Endothelial cell of umbilical vein (primary cell): ENCODE measurements at regions not wholly inside any gene's neighbourhood (a gene's known extent, or its start where the extent isn't known, plus 50 kb on each side); places are given as distances from the start of the nearest gene placed in this dataset.

ENCODE experiments used
- BruUV-seq: library from RNA; stranded (reverse); fragments of 400-500 nt; replicated peaks from 2 replicates; lab custom pipeline; 2021; lab: Mats Ljungman, UMichigan
- CTCF ChIA-PET: fragments of 300-600, 350-600 bp; sonication (Branson Sonifier 250); formaldehyde crosslinking; loops from one replicate; lab custom pipeline; 2021; ENCODE audit warnings: antibody characterized with exemption, inconsistent platforms; lab: Charles Lee
- POLR2A ChIA-PET: fragments of 300-600, 350-600 bp; sonication (Branson Sonifier 250); formaldehyde crosslinking; loops from one replicate; lab custom pipeline; 2021; ENCODE audit warnings: antibody characterized with exemption, inconsistent platforms; lab: Charles Lee
- DNase-seq: peaks from one replicate; pipeline ENCODE4 v3.0.0-alpha.2; 2011; ENCODE audit warnings: low read depth, low spot score
- FAIRE-seq: peaks from 2 replicates; lab custom pipeline; 2011; peaks lifted over from hg19 to GRCh38; lab: Jason Lieb, UNC
- H2AFZ ChIP-seq: 2 replicates; pipeline ENCODE4 v1.6.0; 2012; ENCODE audit warnings: low read depth, low read length, control low read depth, inconsistent platforms
- H3K27ac ChIP-seq: 2 replicates; pipeline ENCODE4 v1.5.1; 2011; ENCODE audit warnings: low read depth, mild to moderate bottlenecking, control low read depth, low read length, moderate library complexity; ENCODE audit not compliant: insufficient read depth
- H3K27me3 ChIP-seq, 2 experiments: 2 replicates each; pipeline versions ENCODE4 v1.6.0 to v1.6.1; 2011; ENCODE audit warnings: low read length in 2 of 2, mixed read lengths in 1 of 2; ENCODE audit not compliant: control insufficient read depth in 2 of 2, insufficient read depth in 2 of 2
- H3K36me3 ChIP-seq, 2 experiments: 2 replicates in 1 of 2; 3 replicates in 1 of 2; pipeline ENCODE4 v1.5.1; 2011; ENCODE audit warnings: low read length in 2 of 2, mild to moderate bottlenecking in 1 of 2, moderate library complexity in 1 of 2; ENCODE audit not compliant: control insufficient read depth in 2 of 2, insufficient read depth in 2 of 2; ENCODE audit errors: extremely low read depth in 1 of 2
- H3K4me1 ChIP-seq: 3 replicates; pipeline ENCODE4 v1.5.1; 2011; ENCODE audit warnings: mild to moderate bottlenecking, low read length; ENCODE audit not compliant: control insufficient read depth, insufficient read depth; ENCODE audit errors: extremely low read depth
- H3K4me2 ChIP-seq: 2 replicates; pipeline ENCODE4 v1.6.1; 2011; ENCODE audit warnings: low read length, control low read depth, mixed read lengths; ENCODE audit not compliant: insufficient read depth
- H3K4me3 ChIP-seq, 3 experiments: fragments of 200-600 bp in 1 of 3; sonication (generic), shearing (Covaris generic) in 1 of 3; replicated peaks in 1 of 3; 2 replicates each; pipeline ENCODE4 v1.5.1; 2011 to 2016; ENCODE audit warnings: control low read depth in 3 of 3, low read length in 3 of 3, mild to moderate bottlenecking in 2 of 3, inconsistent platforms in 1 of 3, low read depth in 1 of 3, moderate library complexity in 1 of 3; ENCODE audit not compliant: insufficient read depth in 1 of 3
- H3K79me2 ChIP-seq: 2 replicates; pipeline ENCODE4 v1.6.0; 2012; ENCODE audit warnings: low read length, inconsistent platforms; ENCODE audit not compliant: control insufficient read depth, insufficient read depth
- H3K9ac ChIP-seq: replicated peaks from 2 replicates; pipeline ENCODE3; 2011; ENCODE audit warnings: low read length, control low read depth; ENCODE audit not compliant: insufficient read depth; ENCODE audit errors: extremely low read depth
- H3K9me1 ChIP-seq: replicated peaks from 3 replicates; pipeline ENCODE4 v1.6.0; 2011; ENCODE audit warnings: mild to moderate bottlenecking, low read length; ENCODE audit not compliant: control insufficient read depth, insufficient read depth; ENCODE audit errors: extremely low read depth
- H3K9me3 ChIP-seq: replicated peaks from 2 replicates; pipeline ENCODE4 v1.5.1; 2012; ENCODE audit warnings: low read length, inconsistent platforms; ENCODE audit not compliant: control insufficient read depth, insufficient read depth
- H4K20me1 ChIP-seq: replicated peaks from 2 replicates; pipeline ENCODE3; 2011; ENCODE audit warnings: mild to moderate bottlenecking, low read length; ENCODE audit not compliant: control insufficient read depth, insufficient read depth; ENCODE audit errors: extremely low read depth
- EZH2 ChIP-seq: IDR thresholded peaks from 2 replicates; pipeline ENCODE4 v1.6.1; 2012; ENCODE audit warnings: borderline replicate concordance, low read depth, mild to moderate bottlenecking, moderate library complexity, low read length, inconsistent platforms; ENCODE audit not compliant: severe bottlenecking
- FOS ChIP-seq: IDR thresholded peaks from 2 replicates; pipeline ENCODE4 v1.6.1; 2011; ENCODE audit warnings: mild to moderate bottlenecking, low read length, moderate library complexity, borderline replicate concordance; ENCODE audit not compliant: insufficient read depth
- GATA2 ChIP-seq: IDR thresholded peaks from 2 replicates; pipeline ENCODE4 v1.7.0; 2011; ENCODE audit warnings: low read depth, mild to moderate bottlenecking, moderate library complexity, mixed read lengths, low read length; ENCODE audit not compliant: insufficient read length, insufficient read depth
- JUN ChIP-seq: IDR thresholded peaks from 2 replicates; pipeline ENCODE4 v1.6.1; 2011; ENCODE audit warnings: borderline replicate concordance, low read depth; ENCODE audit not compliant: insufficient read length, insufficient read depth
- MYC ChIP-seq: IDR thresholded peaks from one replicate; pipeline ENCODE4 v1.6.1; 2011; ENCODE audit warnings: mild to moderate bottlenecking, low read depth, low read length
- POLR2A ChIP-seq: IDR thresholded peaks from 2 replicates; pipeline ENCODE4 v1.6.1; 2012; ENCODE audit warnings: low read depth, mild to moderate bottlenecking, control low read depth, low read length
- POLR2AphosphoS5 ChIP-seq: IDR thresholded peaks from 2 replicates; pipeline ENCODE4 v1.6.1; 2012; ENCODE audit warnings: low read depth, mild to moderate bottlenecking, control low read depth, low read length, moderate library complexity; ENCODE audit not compliant: insufficient read depth
- dilution Hi-C: fragments of 300-500 bp; cut with MboI; formaldehyde crosslinking; loops from one replicate; pipeline ENCODE4 v1.15.0; 2019; ENCODE audit warnings: low sequenced_read_pairs; ENCODE audit not compliant: extremely low pct_ligation_motif_present
- intact Hi-C: fragments of 100-400 bp; cut with micrococcal nuclease; formaldehyde crosslinking; loops from one replicate; pipeline ENCODE4 v1.10.0; 2022
- TF ChIP-seq, protein P1 (sequence below), 2 donors: IDR thresholded peaks; 1 replicate in 1 of 2; 2 replicates in 1 of 2; pipeline ENCODE4 v1.5.1; 2011; ENCODE audit warnings: low read length in 2 of 2, mild to moderate bottlenecking in 2 of 2, moderate library complexity in 2 of 2, control low read depth in 1 of 2, inconsistent platforms in 1 of 2, low read depth in 1 of 2; ENCODE audit not compliant: insufficient read depth in 1 of 2; ENCODE audit errors: extremely low read depth in 1 of 2
- TF ChIP-seq, protein P2 (sequence below): IDR thresholded peaks from 2 replicates; pipeline ENCODE4 v1.6.1; 2011; ENCODE audit not compliant: insufficient read depth, insufficient read length

DNA sequence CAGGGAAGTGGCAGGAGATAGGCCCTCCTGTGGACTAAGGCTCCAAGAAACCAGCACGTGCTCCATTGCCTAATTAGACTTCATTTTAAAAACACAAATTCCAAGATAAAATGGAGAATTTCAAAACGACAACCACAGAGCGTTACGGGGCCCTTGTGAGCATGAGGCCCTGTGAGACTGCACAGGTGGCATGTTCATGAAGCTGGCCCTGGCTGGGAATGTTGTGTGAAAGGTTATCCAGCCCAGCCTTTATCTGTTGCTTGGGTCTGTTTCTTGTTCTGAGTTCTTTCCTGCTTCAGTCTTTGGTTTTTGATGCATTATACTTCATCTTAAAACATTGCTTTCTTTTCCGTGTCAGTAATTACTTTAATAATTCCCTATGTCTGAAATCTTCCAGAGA is 99.0 kb downstream of the LACC1 start:
- no peak overlapping the region for H3K4me2 ChIP-seq
- no peak overlapping the region for H3K27ac ChIP-seq
- POLR2A ChIA-PET, result no interaction called here
- H3K4me1 ChIP-seq, result no peaks in the 10 kb centered on the region
- H3K9ac ChIP-seq, result no peak overlapping the region
- FAIRE-seq (no peak), DNase-seq (no peak)
- H4K20me1 ChIP-seq, result no peaks in the 10 kb centered on the region
- H3K9me3 ChIP-seq, result no peaks in the 10 kb centered on the region
- TF ChIP-seq, protein P1, sequence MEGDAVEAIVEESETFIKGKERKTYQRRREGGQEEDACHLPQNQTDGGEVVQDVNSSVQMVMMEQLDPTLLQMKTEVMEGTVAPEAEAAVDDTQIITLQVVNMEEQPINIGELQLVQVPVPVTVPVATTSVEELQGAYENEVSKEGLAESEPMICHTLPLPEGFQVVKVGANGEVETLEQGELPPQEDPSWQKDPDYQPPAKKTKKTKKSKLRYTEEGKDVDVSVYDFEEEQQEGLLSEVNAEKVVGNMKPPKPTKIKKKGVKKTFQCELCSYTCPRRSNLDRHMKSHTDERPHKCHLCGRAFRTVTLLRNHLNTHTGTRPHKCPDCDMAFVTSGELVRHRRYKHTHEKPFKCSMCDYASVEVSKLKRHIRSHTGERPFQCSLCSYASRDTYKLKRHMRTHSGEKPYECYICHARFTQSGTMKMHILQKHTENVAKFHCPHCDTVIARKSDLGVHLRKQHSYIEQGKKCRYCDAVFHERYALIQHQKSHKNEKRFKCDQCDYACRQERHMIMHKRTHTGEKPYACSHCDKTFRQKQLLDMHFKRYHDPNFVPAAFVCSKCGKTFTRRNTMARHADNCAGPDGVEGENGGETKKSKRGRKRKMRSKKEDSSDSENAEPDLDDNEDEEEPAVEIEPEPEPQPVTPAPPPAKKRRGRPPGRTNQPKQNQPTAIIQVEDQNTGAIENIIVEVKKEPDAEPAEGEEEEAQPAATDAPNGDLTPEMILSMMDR (IDR thresholded peaks at IDR 0.05; ENCODE audit: extremely low read depth in 1 of 2, insufficient read depth in 1 of 2, low read depth in 1 of 2, low read length in 2 of 2), result no peak
- TF ChIP-seq POLR2AphosphoS5 (no peak), MYC (no peak), JUN (no peak), GATA2 (no peak), EZH2 (no peak), FOS (no peak), POLR2A (no peak)
- TF ChIP-seq, protein P2, sequence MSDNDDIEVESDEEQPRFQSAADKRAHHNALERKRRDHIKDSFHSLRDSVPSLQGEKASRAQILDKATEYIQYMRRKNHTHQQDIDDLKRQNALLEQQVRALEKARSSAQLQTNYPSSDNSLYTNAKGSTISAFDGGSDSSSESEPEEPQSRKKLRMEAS, result no peak
- CTCF ChIA-PET, result no interaction called here
- dilution Hi-C loops (no loop called here), intact Hi-C loops (no loop called here)
- no peak overlapping the region for H3K4me3 ChIP-seq
- no peaks in the 10 kb centered on the region for H3K79me2 ChIP-seq
- no TSS peak for BruUV-seq
- no peaks in the 10 kb centered on the region for H3K36me3 ChIP-seq
- H3K27me3 ChIP-seq, result peaks cover 0 to 6% of the 10 kb centered on the region in 2 experiments
- H3K9me1 ChIP-seq, result no peaks in the 10 kb centered on the region
- H2AFZ ChIP-seq, result no peak overlapping the region
